G401 (cell line): ENCODE measurements at regions not wholly inside any gene's neighbourhood (a gene's known extent, or its start where the extent isn't known, plus 50 kb on each side); places are given as distances from the start of the nearest gene placed in this dataset.
"Not testable (repeated sequence)": the region's sequence is repeated elsewhere in the genome, so short reads cannot be mapped to it uniquely, and the experiment has no call there.

Experiments
- DNase-seq: peaks from one replicate; pipeline ENCODE4 v3.0.0-alpha.2; 2015; ENCODE audit warnings: low spot score
- in situ Hi-C: cut with HindIII; loops from 2 replicates; pipeline ENCODE4 v1.10.0; 2016; ENCODE audit warnings: low sequenced_read_pairs, mixed read lengths

DNA sequence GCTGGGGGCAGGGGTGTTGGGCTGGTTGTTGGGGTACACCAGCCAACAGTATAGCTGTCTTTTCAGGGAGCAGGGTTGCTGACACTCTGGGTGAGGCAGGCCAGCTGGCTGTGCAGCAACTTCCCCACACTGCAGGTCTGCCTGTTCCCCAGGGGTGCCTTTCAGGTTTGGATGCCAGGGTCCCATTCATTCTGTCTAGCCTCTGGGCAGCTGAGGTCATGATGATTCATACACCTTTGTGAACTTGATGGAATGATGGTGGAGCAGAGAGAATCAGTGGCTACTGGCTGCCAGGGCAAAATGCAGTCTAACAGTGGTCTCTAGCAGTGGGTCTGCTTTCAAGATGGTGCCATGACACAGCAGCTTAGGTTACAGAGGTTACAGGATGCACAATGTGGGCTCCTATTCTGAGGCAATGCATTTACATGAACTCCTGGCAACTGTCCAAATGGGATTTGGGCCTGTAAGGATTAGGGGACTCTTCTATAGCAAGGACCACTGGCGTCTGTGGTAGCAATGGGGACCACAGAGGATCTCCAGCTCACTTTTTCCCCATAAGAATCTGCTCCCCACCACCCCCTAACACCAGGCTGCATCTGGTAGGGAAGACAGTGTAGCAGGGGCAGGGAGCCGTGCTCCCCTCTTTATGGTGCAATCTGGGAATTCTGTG is 103.7 kb downstream of the FEM1C start:
- DNase-seq, result no peak
- in situ Hi-C loops, result no loop called here

DNA sequence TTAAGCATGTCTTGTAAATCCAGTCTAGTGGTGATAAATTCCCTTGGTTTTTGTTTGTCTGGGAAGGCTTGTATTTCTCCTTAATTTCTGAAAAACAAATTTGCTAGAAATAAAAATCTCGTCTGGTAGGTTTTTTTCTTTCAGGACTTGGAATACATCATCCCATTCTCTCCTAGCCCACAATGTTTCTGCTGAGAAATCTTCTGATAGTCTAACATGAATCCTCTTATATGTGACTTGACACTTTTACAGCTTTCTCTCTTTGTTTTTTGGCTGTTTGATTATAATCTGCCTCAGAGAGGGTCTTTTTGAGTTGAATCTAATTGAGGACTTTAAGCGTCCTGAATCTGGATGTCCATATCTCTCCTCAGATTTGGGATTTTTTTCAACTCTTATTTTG is 104.9 kb downstream of the FEM1C start:
- no peak for DNase-seq
- in situ Hi-C loops, result no loop called here

DNA sequence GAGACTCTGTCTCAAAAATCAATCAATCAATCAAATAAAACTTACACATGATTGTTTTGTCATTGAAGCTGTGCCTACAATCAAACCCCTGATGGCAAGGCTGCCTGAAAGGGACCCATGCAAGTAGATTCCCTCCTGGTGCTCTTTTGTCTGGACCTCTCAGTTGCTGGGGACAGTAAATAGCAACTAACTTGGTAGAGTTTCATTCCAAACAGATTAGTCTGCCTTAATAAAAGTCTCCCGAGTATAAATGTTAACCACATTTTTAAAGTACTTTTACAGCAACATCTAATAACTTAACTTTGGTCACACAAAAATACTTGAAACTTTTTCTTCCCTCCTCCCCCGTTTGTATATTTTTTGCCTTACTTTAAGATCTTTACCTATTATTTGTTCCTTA is 105.5 kb downstream of the FEM1C start:
- no peak for DNase-seq
- in situ Hi-C loops, result no loop called here

GRCh38 chr5:115435778-115436712 is 108.5 kb downstream of the FEM1C start:
- DNase-seq, result no peak
- in situ Hi-C loops, result no loop called here

DNA sequence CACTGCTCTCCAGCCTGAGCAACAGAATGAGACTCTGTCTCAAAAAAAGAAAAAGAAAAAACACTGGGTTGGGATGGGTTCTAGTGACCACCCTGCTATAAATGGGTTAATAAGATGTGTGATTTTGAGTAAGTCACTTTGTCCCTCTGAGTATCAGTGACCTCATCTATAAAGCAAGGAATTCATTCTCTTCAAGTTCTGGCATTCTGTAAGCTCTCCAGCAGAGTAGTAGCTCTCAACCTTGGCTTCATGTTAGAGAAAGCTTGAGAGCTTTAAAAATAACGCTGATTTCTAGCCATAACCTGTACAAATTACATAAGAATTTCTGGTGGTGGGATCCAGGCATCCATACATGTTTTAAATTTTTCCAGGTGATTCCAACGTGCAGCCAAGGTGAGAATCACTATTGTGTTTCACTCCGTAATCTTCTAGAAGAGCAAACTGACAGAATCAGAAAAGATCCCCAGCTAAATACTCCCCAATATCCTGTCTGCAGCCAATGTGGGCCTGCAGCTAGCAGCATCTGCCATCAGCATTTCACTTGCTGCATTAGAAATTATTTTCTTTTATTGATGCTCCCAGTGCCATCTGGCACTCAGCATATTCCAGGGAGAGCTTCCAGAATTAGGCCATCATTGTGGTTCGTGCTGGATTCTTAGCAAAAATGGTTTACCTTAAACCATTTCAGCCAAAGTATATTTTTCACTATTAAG is 109.4 kb downstream of the FEM1C start:
- in situ Hi-C loops, result no loop called here

DNA sequence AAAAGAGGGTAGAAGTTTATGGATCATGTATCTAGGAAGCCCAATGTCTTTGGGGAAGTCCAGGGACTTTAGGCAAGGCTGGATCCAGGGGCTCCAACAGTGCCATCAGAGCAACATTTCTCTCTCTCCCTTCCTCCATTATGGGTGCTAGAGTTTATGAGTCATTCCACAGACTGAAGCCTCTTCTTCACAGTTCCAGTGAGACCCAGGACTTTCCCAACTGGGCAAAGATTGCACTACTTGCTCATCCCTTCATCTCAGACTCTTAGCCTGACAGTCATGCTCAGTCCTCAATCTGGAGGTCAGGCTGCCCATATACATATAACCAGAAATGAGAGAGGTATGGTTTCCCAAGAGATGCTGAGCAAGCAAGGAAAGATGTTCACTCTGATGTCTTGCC is 110.7 kb downstream of the FEM1C start:
- no peak for DNase-seq
- in situ Hi-C loops, result no loop called here

More for the DNA sequence above, 109.4 kb downstream of the FEM1C start:
- DNase-seq, result peak; percentile 95

DNA sequence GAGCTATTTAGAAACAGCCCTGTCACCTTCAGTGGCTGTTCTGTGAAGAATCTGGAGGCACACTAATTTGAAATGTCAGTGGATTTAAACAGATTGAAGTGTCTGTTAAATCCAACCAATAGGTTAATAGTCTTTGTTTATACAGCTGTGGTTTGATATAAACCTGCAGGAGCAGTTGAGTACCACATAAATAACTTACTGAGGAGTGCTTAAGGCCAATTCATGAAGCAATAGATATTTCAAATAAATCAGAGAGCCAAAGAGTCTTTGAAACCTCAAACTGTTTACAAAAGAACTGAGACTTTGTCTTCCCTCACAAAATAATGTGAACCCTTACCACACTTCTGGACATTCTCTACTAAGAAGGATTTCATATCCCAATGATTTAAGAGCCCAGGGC is 111.9 kb downstream of the FEM1C start:
- in situ Hi-C loops, result no loop called here
- DNase-seq, result no peak

- peak; percentile 42 for DNase-seq
- in situ Hi-C loops, result no loop called here
Observed at GRCh38 chr5:115431116-115431515, 113.5 kb downstream of the FEM1C start.

DNA sequence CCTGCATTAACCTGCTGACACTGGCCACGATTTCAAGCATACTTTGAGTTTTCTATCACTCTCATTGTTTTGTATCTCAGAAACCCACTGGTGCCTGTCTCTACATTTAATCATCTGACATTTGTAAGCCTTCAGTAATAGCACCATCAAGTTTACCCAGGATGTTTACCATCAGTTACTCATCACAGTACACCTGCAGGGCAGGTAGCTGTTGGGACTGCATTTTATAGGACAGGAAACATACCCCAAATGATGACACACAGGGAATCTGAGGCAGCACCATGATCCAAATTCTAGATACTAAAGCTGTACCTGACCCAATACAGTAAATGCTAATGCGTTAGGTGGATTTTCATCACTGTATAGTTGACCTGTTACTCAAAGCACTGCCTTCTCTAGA is 114.2 kb downstream of the FEM1C start:
- in situ Hi-C loops, result no loop called here
- no peak for DNase-seq

GRCh38 chr5:115429345-115429940 is 115.1 kb downstream of the FEM1C start:
- in situ Hi-C loops, result no loop called here
- no peak for DNase-seq

GRCh38 chr5:115428676-115429075 is 115.9 kb downstream of the FEM1C start:
- in situ Hi-C loops, result no loop called here
- DNase-seq, result peak; percentile 86

DNA sequence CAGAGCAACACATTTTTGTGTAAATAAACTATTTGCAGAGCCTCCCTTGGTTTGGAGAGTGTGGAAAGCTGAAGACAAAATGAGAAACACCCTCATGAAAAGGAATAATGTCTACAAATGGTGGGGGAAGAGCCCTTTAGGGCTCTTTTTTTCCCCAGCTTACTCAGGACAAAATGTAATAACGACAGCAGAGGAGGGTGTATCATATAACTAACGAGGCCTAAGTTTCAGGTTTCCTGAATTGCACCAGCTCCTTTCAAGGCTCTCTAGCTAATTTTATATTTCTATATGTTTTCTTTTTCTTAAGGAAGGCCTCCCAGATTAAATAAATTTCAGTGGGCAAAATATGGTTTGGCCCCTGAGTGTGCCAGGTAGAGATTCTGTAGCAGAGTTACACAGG is 116.3 kb downstream of the FEM1C start:
- in situ Hi-C loops, result no loop called here
- DNase-seq, result no peak

DNA sequence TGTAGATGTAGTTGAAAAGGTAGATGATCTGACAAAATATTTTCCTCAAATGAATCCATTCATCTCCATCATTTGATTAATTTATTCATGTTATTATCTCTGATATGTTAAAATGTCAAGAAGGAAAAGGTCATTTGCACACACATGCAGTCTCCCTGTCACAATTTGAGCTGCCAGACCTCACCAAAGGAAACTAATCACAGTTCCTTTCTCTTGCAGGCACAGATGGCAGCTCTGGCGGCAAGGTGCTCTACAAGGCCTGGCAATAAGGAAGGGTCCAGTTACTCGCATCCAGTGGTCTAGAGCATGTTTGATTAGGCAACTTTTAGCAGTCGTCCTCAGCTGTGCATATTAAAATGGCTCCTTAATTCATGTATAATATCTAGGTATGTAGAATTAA is 120.1 kb downstream of the FEM1C start:
- DNase-seq, result peak; percentile 72
- in situ Hi-C loops, result no loop called here

DNA sequence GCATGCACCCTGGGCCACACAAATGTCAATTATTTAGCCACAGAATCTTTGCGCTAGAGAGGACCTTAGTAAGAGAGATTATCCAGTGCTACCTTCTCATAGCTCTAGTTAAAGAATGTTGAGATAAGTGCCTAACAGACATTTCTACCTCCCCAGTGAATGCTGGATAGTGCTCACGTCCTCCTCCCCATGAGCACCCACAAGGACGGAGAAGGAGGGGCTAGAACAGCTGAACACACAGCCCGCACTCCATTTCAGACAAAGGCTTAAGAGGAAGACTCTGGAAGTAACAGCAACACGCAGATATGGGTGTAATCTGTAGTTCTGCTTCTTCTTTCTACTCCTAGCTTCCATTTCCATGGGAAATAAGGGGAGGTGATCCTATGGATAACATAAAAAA is 120.5 kb downstream of the FEM1C start:
- DNase-seq, result no peak
- in situ Hi-C loops, result no loop called here

DNA sequence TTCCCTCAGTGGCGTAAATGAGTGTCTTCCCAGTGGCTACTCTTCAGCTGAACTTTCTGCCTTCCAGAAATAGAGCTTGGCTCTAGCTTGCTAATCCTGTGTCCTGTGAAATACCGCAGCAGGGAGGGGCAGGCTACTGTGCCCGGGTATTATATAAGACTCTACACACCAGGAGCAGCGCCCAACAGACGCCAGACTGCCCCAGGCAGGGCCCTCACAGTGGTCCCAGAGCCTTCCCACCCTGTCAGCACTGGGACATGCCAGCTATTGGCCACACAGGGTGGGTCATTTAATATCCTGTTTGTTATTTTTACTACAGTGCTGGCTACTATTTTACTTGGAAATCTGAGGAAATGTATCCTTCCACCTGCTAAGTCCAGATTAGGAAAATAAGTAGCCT is 121.0 kb downstream of the FEM1C start:
- peak; percentile 97 for DNase-seq
- in situ Hi-C loops, result no loop called here

DNA sequence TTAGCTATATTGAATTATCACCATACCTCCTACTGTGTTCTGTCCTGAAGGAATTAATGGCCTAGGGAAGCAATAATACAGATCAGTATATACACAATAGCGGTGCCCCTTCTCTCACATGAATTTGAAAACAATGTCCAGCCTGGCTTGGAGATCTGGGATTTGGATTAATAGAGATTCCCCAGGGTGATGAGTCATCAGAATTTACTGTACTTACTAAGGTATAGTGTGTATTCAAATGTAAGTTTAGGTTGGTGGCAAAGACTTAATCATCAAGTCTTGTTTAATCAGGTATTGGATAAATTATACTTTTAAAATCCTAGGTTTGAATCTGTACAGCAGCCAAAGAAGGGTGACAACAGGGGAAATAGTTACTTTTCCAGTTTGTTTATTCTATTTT is 121.5 kb downstream of the FEM1C start:
- in situ Hi-C loops, result no loop called here
- no peak for DNase-seq

DNA sequence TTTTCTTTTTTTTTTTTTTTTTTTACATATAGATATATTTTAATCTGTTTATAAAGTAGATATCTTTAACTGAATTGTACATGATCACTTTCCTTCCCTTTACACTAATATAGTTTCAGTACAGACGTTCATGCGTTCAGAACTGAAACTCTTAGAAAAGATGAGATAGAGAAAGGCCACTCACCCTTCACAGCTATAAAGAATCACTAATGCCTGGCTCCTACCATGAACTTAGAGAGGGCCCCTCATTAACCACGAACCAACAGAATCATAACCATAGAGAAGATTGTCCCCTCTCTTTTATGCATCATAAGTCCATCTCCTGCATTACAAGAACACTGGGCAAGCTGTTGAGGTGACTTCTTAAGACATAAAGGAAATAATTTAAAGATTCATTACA is 123.8 kb downstream of the FEM1C start:
- DNase-seq, in situ Hi-C loops: not testable (repeated sequence)

DNA sequence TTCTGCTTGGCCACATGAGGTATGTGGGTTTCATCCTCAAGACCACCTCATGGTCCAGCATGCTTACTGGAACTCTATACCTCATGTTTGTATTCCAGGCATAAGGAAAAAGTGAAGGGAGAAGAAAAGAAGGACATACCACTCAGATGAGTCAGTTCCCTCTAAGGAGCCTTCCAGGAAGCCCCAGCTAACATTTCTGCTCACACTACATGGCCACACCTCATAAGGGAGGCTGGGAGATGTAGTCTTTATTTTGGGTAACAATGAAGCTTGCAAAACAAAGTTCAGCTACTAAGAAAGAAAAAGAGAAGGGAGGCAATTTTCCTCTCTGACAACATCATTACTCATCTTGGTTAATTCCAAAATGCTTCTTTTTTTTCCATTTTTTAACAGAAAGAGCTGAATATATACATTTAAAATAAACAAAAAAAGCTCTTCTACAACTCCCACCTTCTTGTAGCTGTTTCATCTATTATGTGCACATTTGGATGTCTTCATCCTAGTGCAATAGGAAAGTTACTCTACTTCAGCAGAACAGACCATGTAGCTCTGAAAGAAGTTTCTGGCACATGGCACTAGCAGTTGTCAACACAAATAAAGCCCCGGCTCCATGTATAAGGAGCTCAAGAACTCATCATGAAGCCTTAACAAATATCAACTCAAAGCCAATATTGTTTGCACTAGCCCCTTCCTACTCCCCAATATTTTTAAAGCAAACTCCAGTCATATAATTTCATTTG is 123.6 kb upstream of the CCDC112 start:
- in situ Hi-C loops, result no loop called here
- DNase-seq, result no peak

DNA sequence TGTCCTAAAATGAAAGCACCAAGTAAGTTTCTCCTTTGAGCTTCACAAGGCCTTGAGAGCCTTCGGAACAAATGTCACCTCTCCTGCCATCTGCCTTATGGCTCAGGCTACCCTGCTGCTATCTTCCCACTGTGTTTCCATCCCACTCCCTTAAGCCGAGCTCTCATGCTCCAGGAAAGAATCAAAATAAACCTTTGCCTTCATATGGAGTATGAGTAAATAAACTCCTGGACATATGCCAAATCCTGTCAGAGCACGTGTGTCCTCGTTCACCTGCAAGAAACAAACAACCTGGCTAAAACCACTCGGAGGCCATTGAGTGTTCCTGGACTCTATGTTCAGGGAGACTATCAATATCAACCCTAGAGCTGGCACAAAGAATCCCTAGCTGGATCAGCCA is 122.3 kb upstream of the CCDC112 start:
- peak; percentile 83 for DNase-seq
- in situ Hi-C loops, result no loop called here
